ENCODE measurements at regions not wholly inside any gene's neighbourhood (a gene's known extent, or its start where the extent isn't known, plus 50 kb on each side); places are given as distances from the start of the nearest gene placed in this dataset.
"Not testable (repeated sequence)": the region's sequence is repeated elsewhere in the genome, so short reads cannot be mapped to it uniquely, and the experiment has no call there.

GRCh38 chr2:129024796-129025195 lies 706.1 kb upstream of the HS6ST1 start:
- no peak for DNase-seq (ENCODE audit: low read depth, low spot score)
- no peak for TF ChIP-seq CTCF (IDR thresholded peaks at IDR 0.05; ENCODE audit: low read depth, low read length)
- in situ Hi-C loops (cut with HindIII; ENCODE audit: low sequenced_read_pairs) = no loop called here
- H3K4me3 ChIP-seq (ENCODE audit: low read depth, low read length) = no peak overlapping the region

- in situ Hi-C loops (cut with HindIII; ENCODE audit: low sequenced_read_pairs) = no loop called here
- no peak for DNase-seq (ENCODE audit: low read depth, low spot score)
- TF ChIP-seq CTCF (IDR thresholded peaks at IDR 0.05; ENCODE audit: low read depth, low read length) = no peak
Measured at GRCh38 chr2:129035992-129036391, 717.3 kb upstream of the HS6ST1 start.

GRCh38 chr2:129043677-129044076 lies 725.0 kb upstream of the HS6ST1 start:
- in situ Hi-C loops (cut with HindIII; ENCODE audit: low sequenced_read_pairs); H3K4me3 ChIP-seq (ENCODE audit: low read depth, low read length); DNase-seq (ENCODE audit: low read depth, low spot score): not testable (repeated sequence)

More at GRCh38 chr2:129035992-129036391, 717.3 kb upstream of the HS6ST1 start:
- no peak overlapping the region for H3K4me3 ChIP-seq (ENCODE audit: low read depth, low read length)

GRCh38 chr2:129046475-129046874 lies 727.8 kb upstream of the HS6ST1 start:
- in situ Hi-C loops (cut with HindIII; ENCODE audit: low sequenced_read_pairs); H3K4me3 ChIP-seq (ENCODE audit: low read depth, low read length); DNase-seq (ENCODE audit: low read depth, low spot score): not testable (repeated sequence)

- in situ Hi-C loops (cut with HindIII; ENCODE audit: low sequenced_read_pairs) = no loop called here
- H3K4me3 ChIP-seq (ENCODE audit: low read depth, low read length) = no peak overlapping the region
- TF ChIP-seq CTCF (IDR thresholded peaks at IDR 0.05; ENCODE audit: low read depth, low read length) = no peak
- DNase-seq (ENCODE audit: low read depth, low spot score) = no peak
Measured at GRCh38 chr2:129050101-129050500, 731.4 kb upstream of the HS6ST1 start.

GRCh38 chr2:129055242-129055641 lies 736.6 kb upstream of the HS6ST1 start:
- in situ Hi-C loops (cut with HindIII; ENCODE audit: low sequenced_read_pairs) = no loop called here
- no peak overlapping the region for H3K4me3 ChIP-seq (ENCODE audit: low read depth, low read length)
- TF ChIP-seq CTCF (IDR thresholded peaks at IDR 0.05; ENCODE audit: low read depth, low read length) = no peak
- no peak for DNase-seq (ENCODE audit: low read depth, low spot score)

GRCh38 chr2:129055824-129056223 lies 737.2 kb upstream of the HS6ST1 start:
- TF ChIP-seq CTCF (IDR thresholded peaks at IDR 0.05; ENCODE audit: low read depth, low read length) = no peak
- no peak overlapping the region for H3K4me3 ChIP-seq (ENCODE audit: low read depth, low read length)
- in situ Hi-C loops (cut with HindIII; ENCODE audit: low sequenced_read_pairs) = no loop called here
- DNase-seq (ENCODE audit: low read depth, low spot score) = no peak

- no peak overlapping the region for H3K4me3 ChIP-seq (ENCODE audit: low read depth, low read length)
- no peak for TF ChIP-seq CTCF (IDR thresholded peaks at IDR 0.05; ENCODE audit: low read depth, low read length)
- DNase-seq (ENCODE audit: low read depth, low spot score) = no peak
- in situ Hi-C loops (cut with HindIII; ENCODE audit: low sequenced_read_pairs) = no loop called here
Measured at GRCh38 chr2:129056309-129056958, 737.8 kb upstream of the HS6ST1 start.
